Cerebellar cortex (tissue), 1 donor: ENCODE measurements at regions not wholly inside any gene's neighbourhood (a gene's known extent, or its start where the extent isn't known, plus 50 kb on each side); places are given as distances from the start of the nearest gene placed in this dataset.
A peak's percentile ranks its signal among the peaks of the same experiment; 100 is the strongest.
"Not testable (repeated sequence)": the region's sequence is repeated elsewhere in the genome, so short reads cannot be mapped to it uniquely, and the experiment has no call there.

Source experiments
- DNase-seq: peaks from one replicate; pipeline ENCODE4 v3.0.0-alpha.2; 2015; ENCODE audit warnings: low spot score

DNA sequence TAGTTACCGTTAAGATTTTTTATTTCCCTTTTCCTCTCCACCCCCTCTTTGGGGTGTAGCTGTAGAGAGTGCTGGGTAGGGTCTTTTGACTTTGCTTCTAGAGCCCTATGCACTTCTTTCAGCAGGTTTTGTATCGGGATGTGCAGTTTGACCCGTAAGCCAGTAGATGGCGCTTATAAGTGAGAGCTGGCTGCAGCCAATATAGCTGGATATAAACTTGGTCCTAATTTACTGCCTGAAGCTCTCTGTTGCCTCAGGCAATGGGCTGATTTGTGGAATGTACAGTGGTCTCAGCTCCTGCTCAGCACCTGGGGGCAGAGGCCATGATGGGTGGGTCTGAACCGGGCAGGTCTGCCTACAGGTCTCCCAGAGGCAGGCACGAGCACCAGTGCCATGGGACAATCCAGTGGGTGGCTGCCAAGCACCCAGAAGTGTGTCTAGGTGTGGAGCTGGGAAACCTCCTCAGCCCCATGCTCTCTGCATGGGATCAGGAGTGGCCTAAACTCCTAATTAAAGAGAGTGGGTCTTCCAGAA lies 146.5 kb downstream of the SPANXN1 start:
- no peak for DNase-seq

- no peak for DNase-seq
Observed at GRCh38 chrX:145394344-145394743, 147.0 kb downstream of the SPANXN1 start.

- DNase-seq: no peak
Observed at GRCh38 chrX:145396612-145397011, 149.3 kb downstream of the SPANXN1 start.

DNA sequence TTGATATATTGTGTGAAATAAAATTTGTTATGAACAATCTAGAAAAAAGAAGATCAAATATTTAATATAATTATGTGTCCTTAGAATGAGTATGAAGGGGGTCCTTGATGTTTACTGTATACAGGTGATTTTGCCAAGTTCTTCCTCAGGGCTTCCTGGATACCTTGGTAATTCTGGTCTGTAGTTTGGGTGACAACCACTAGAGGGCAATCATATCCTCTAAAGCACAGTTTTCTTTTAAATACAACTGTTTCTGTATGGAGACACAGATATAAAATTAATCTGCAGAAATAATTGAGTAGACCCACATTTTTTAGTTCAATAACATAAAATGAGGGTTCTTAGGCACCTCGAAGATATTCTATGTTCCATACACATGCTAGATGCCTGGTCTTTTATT lies 157.7 kb downstream of the SPANXN1 start:
- peak; percentile 18 for DNase-seq

DNA sequence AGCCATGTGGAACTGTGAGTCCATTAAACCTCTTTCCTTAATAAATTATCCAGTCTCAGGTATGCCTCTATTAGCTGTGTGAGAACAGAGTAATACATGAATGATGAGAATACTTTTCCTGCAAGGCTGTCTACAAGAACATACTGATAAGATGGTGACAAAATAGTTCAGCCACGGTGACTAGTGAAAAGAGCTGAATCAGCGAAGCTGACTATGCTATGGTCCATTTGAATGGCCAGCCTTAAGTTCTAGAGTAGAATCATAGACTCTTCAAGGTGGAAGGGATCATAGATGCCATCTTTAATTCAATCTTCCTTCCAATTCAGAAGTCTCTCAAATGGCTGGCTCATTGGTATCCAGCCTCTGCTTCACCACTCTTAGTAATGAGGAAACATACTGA lies 163.3 kb downstream of the SPANXN1 start:
- DNase-seq: no peak

DNA sequence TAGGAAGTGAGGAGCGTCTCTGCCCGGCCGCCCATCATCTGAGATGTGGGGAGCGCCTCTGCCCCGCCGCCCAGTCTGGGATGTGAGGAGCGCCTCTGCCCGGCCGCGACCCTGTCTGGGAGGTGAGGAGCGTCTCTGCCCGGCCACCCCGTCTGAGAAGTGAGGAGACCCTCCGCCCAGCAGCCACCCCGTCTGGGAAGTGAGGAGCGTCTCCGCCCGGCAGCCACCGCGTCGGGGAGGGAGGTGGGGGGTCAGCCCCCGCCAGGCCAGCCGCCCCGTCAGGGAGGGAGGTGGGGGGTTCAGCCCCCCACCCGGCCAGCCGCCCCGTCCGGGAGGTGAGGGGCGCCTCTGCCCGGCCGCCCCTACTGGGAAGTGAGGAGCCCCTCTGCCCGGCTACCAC lies 188.9 kb downstream of the SPANXN1 start:
- DNase-seq: not testable (repeated sequence)

GRCh38 chrX:145464650-145465049 lies 217.3 kb downstream of the SPANXN1 start:
- no peak for DNase-seq

DNA sequence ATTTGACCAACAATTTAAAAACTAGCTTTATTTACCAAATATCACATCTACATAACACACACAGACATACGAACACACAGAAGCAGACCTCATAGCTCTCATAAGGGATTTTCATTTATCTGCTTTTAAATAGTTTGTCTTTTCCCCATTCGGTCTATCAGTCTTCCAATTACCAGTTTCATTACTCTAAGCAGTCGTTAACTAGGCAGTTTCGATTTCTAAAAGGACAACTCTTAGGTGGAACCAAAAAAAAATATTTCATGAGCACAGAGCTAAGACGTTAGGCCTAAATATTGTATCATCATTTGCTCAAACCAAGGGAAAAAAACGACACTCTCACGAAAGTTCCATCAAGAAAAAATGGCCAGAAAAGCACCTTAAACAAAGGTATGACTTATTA lies 228.4 kb downstream of the SPANXN1 start:
- no peak for DNase-seq

- DNase-seq: no peak
Observed at GRCh38 chrX:145484740-145485139, 237.4 kb downstream of the SPANXN1 start.

DNA sequence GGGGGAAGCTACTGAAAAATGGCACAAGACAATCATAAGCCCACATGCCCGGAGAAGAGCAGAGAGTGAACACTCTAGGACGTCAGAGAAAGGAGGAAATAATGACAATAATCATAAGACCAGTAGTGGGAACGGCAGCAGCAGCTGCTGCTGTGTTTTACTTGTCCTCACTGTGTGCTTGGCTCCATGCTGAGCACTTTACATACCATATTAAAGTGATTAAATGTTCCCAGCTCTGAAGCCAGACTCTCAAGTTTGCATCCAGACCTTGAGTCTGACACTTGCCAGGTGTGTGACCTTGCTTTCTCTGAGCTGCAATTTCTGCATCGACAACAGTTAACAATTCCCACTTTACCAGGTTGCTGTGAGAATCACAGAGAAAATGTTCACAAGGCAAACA lies 255.4 kb downstream of the SPANXN1 start:
- no peak for DNase-seq

DNA sequence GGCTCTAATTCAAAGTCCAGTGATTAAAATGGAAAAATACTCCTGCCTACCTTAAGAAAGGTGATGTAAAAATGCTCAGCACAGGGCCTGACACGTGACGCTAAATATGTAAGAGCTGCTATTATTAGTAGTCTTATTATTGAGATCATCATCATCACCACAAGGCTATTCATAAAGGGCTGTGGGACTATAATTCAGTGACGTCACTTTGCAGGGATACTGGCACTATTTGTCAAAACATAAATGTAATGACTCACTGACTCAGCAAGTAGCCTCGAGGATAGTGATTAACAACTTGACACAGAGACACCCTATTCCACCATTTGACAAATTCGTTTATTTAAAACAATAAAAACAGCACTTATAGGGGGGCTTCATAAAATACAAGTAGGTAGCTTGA lies 258.9 kb downstream of the SPANXN1 start:
- no peak for DNase-seq

DNA sequence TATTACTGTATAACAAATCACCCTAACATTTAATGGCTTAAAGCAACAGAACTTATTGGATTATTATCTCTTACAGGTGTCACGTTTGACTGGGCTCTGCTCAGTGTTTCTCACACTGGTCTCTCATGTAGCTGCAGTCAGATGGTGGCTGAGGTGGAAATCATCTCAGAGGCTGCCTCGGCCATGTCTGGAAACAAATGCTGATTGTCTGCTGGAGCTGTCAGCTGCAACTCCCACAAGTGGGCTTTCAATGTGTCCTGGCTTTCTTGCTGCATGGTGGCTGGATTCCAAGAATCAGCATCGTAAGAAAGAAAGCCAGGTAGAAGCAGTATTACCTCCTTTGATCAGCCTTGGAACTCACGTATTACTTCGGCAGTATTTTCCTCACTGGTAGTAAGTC lies 277.6 kb downstream of the SPANXN1 start:
- no peak for DNase-seq

DNA sequence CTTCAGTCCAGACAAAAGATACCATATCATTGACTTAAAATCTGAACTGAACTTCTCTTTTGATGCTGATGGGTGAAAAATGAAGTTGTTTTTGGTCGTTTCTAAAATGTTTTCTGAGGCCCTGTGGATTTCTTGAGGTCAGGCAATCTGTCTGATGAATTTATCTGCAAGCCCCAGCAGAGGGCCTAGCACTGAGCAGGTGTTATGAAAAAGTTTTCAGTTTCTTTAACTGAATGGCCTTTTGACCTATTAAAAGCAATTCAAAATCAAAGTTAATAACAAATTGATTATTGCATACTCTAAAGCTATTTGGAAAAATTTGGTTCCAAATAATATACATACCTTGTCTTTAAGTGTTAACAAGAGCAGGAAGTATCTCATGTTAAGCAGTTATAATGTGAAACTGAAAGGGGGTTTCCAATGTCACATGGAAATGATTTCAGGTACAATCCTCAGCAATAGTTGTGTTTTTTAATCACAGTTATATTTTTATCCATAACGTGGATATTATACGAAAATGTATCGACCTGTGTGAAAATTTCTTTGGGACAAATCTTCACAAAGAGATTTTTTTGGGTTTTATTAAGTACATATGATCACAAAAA lies 285.0 kb downstream of the SPANXN1 start:
- DNase-seq: no peak

DNA sequence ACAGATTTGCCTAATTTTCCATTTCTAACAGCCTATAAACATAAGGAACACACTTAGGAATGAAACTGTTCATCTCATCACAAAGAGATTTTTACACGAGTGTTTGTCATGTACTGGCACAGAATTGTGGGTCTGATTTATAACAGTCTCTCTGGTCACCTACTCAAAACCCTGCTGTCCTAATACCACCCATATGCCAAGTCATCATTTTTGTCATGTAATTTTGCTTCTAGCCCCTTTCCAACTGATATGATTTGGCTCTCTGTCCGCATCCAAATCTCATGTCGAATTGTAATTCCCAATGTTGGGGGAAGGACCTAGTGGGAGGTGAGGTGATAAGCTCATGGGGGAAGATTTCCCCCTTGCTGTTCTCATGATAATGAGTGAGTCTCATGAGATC lies 284.1 kb upstream of the SLITRK2 start:
- no peak for DNase-seq

- no peak for DNase-seq
Observed at GRCh38 chrX:145549496-145549895, 268.1 kb upstream of the SLITRK2 start.

GRCh38 chrX:145552643-145553042 lies 265.0 kb upstream of the SLITRK2 start:
- no peak for DNase-seq

DNA sequence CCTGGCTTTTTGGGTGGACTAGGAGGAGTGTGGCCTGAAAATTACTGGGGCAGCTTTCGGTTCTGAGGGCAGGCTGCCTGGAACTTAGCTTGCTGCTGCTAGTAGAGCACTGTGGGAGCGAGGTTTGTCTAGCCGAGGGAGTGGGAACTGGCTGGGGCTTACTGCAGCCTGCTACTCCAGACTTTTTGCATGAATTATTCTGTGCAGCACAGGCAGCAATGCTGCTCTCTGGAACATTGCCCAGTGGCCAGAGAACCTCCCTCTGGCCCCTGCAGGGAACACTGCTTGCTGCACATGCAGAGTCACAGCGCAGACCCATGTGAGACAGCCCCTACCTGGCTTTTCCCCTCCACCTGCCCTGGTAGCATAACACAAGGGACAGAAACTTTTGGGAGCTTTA lies 263.9 kb upstream of the SLITRK2 start:
- DNase-seq: no peak

- no peak for DNase-seq
Observed at GRCh38 chrX:145563159-145563558, 254.5 kb upstream of the SLITRK2 start.

- no peak for DNase-seq
Observed at GRCh38 chrX:145609951-145610511, 207.6 kb upstream of the SLITRK2 start.

DNA sequence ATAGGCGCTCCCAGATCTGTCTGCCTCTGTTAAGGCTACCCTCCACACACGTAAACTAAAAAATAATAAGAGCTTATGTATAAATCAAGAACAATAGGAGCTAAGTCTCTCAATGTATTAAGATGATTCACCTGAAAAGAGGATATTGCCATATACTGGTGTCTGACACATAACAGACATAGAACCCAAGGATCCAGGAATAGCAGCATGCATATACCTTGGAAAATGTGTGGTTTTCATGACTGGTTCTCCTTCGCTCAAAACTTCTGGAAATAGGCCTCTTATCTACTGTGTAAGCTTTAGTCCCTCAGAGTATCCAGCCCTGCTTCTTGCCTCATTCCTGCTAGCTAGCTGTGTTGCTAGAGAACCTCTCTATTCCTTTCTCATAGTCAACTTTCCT lies 203.7 kb upstream of the SLITRK2 start:
- DNase-seq: no peak

- no peak for DNase-seq
Observed at GRCh38 chrX:145620666-145621065, 197.0 kb upstream of the SLITRK2 start.

GRCh38 chrX:145623453-145623852 lies 194.2 kb upstream of the SLITRK2 start:
- DNase-seq: no peak

GRCh38 chrX:145630081-145630480 lies 187.5 kb upstream of the SLITRK2 start:
- no peak for DNase-seq

- DNase-seq: no peak
Observed at GRCh38 chrX:145630806-145631435, 186.7 kb upstream of the SLITRK2 start.
